H9 (cell line): ENCODE measurements at regions not wholly inside any gene's neighbourhood (a gene's known extent, or its start where the extent isn't known, plus 50 kb on each side); places are given as distances from the start of the nearest gene placed in this dataset.

Source experiments
- DNase-seq: peaks from one replicate; pipeline ENCODE4 v3.0.0-alpha.2; 2017
- H2AFZ ChIP-seq: one replicate; pipeline ENCODE4 v1.6.1; 2013; ENCODE audit warnings: mild to moderate bottlenecking, low read length, control low read depth, moderate library complexity
- H2AK5ac ChIP-seq: 2 replicates; pipeline ENCODE4 v1.6.1; 2013; ENCODE audit warnings: low read length, control low read depth, mixed read lengths; ENCODE audit not compliant: insufficient read length
- H2BK120ac ChIP-seq: one replicate; pipeline ENCODE4 v1.6.1; 2013; ENCODE audit warnings: low read depth, mild to moderate bottlenecking, low read length, control low read depth, inconsistent platforms; ENCODE audit not compliant: poor library complexity, severe bottlenecking
- H2BK12ac ChIP-seq: 2 replicates; pipeline ENCODE4 v1.6.1; 2013; ENCODE audit warnings: low read length, control low read depth, mixed read lengths, low read depth; ENCODE audit not compliant: insufficient read length
- H2BK15ac ChIP-seq: 2 replicates; pipeline ENCODE4 v1.6.1; 2013; ENCODE audit warnings: low read depth, low read length, control low read depth
- H2BK20ac ChIP-seq: one replicate; pipeline ENCODE4 v1.6.1; 2013; ENCODE audit warnings: low read depth, mild to moderate bottlenecking, low read length, control low read depth, inconsistent platforms; ENCODE audit not compliant: poor library complexity, severe bottlenecking
- H2BK5ac ChIP-seq: 2 replicates; pipeline ENCODE4 v1.6.1; 2013; ENCODE audit warnings: low read length, control low read depth, mixed read lengths; ENCODE audit not compliant: insufficient read length
- H3K14ac ChIP-seq: 2 replicates; pipeline ENCODE4 v1.6.1; 2013; ENCODE audit warnings: low read length, control low read depth; ENCODE audit not compliant: insufficient read depth
- H3K18ac ChIP-seq: 2 replicates; pipeline ENCODE4 v1.6.1; 2013; ENCODE audit warnings: low read depth, mild to moderate bottlenecking, mixed read lengths, low read length, control low read depth; ENCODE audit not compliant: insufficient read length
- H3K23ac ChIP-seq: 2 replicates; pipeline ENCODE4 v1.6.1; 2013; ENCODE audit warnings: low read length, control low read depth, mixed read lengths, low read depth; ENCODE audit not compliant: insufficient read length
- H3K23me2 ChIP-seq: 2 replicates; pipeline ENCODE4 v1.6.1; 2013; ENCODE audit warnings: low read depth, mild to moderate bottlenecking, mixed read lengths, low read length, control low read depth; ENCODE audit not compliant: insufficient read length, poor library complexity, severe bottlenecking
- H3K27ac ChIP-seq: 2 replicates; pipeline ENCODE4 v1.5.1; 2013; ENCODE audit warnings: low read length, control low read depth, mixed read lengths, low read depth; ENCODE audit not compliant: insufficient read length
- H3K27me3 ChIP-seq: 2 replicates; pipeline ENCODE4 v1.6.1; 2013; ENCODE audit warnings: low read length, control low read depth, inconsistent platforms; ENCODE audit not compliant: insufficient read depth
- H3K4ac ChIP-seq: 2 replicates; pipeline ENCODE4 v1.6.1; 2013; ENCODE audit warnings: low read depth, mild to moderate bottlenecking, control low read depth, inconsistent platforms, low read length, moderate library complexity
- H3K4me1 ChIP-seq: 2 replicates; pipeline ENCODE4 v1.6.1; 2013; ENCODE audit warnings: low read length, control low read depth, inconsistent platforms; ENCODE audit not compliant: insufficient read depth
- H3K4me2 ChIP-seq: 2 replicates; pipeline ENCODE4 v1.6.1; 2013; ENCODE audit warnings: low read length, control low read depth, mixed read lengths; ENCODE audit not compliant: insufficient read length, insufficient read depth
- H3K56ac ChIP-seq: 2 replicates; pipeline ENCODE4 v1.6.1; 2013; ENCODE audit warnings: low read depth, mild to moderate bottlenecking, mixed read lengths, low read length, control low read depth; ENCODE audit not compliant: insufficient read length
- H3K79me1 ChIP-seq: 2 replicates; pipeline ENCODE4 v1.6.1; 2013; ENCODE audit warnings: low read depth, mild to moderate bottlenecking, moderate library complexity, low read length, control low read depth, inconsistent platforms; ENCODE audit not compliant: insufficient read depth, poor library complexity, severe bottlenecking
- H3K79me2 ChIP-seq: 2 replicates; pipeline ENCODE4 v1.6.1; 2013; ENCODE audit warnings: low read length, control low read depth, inconsistent platforms; ENCODE audit not compliant: insufficient read depth
- H3K9ac ChIP-seq: 2 replicates; pipeline ENCODE4 v1.6.1; 2013; ENCODE audit warnings: low read length, control low read depth, mixed read lengths; ENCODE audit not compliant: insufficient read length; ENCODE audit errors: extremely low read depth
- H3K9me3 ChIP-seq: one replicate; pipeline ENCODE4 v1.6.1; 2013; ENCODE audit warnings: low read depth, low read length, inconsistent platforms; ENCODE audit not compliant: control insufficient read depth
- H3T11ph ChIP-seq: one replicate; pipeline ENCODE4 v1.6.1; 2013; ENCODE audit warnings: mild to moderate bottlenecking, low read length, control low read depth, inconsistent platforms
- H4K20me1 ChIP-seq: one replicate; pipeline ENCODE4 v1.6.1; 2013; ENCODE audit not compliant: control insufficient read depth, insufficient read length, insufficient read depth
- H4K5ac ChIP-seq: 2 replicates; pipeline ENCODE4 v1.6.1; 2013; ENCODE audit warnings: low read depth, mild to moderate bottlenecking, mixed read lengths, low read length, control low read depth; ENCODE audit not compliant: insufficient read length
- H4K8ac ChIP-seq: replicated peaks from 2 replicates; pipeline ENCODE4 v1.6.1; 2013; ENCODE audit warnings: low read length, control low read depth, mixed read lengths, low read depth; ENCODE audit not compliant: insufficient read length
- H4K91ac ChIP-seq: 2 replicates; pipeline ENCODE4 v1.6.1; 2013; ENCODE audit warnings: low read depth, mild to moderate bottlenecking, moderate library complexity, mixed read lengths, low read length, control low read depth; ENCODE audit not compliant: insufficient read length
- H3K27ac Mint-ChIP-seq, 3 experiments: 2 replicates in 2 of 3; 3 replicates in 1 of 3; pipeline ENCODE4 v1.8.0; 2020 to 2021; ENCODE audit warnings: mixed read lengths in 3 of 3, mild to moderate bottlenecking in 1 of 3, moderate library complexity in 1 of 3
- H3K27me3 Mint-ChIP-seq: 2 replicates; pipeline ENCODE4 v1.8.0; 2021; ENCODE audit warnings: low read depth, mild to moderate bottlenecking, moderate library complexity, mixed read lengths
- H3K36me3 Mint-ChIP-seq, 3 experiments: 2 replicates in 2 of 3; 3 replicates in 1 of 3; pipeline ENCODE4 v1.8.0; 2020 to 2021; ENCODE audit warnings: low read depth in 3 of 3, mixed read lengths in 3 of 3; ENCODE audit not compliant: insufficient read depth in 1 of 3
- H3K4me1 Mint-ChIP-seq, 2 experiments: 2 replicates each; pipeline ENCODE4 v1.8.0; 2020; ENCODE audit warnings: mixed read lengths in 2 of 2
- H3K4me3 Mint-ChIP-seq, 2 experiments: 2 replicates in 1 of 2; 3 replicates in 1 of 2; pipeline ENCODE4 v1.8.0; 2020 to 2021; ENCODE audit warnings: mild to moderate bottlenecking in 2 of 2, mixed read lengths in 2 of 2, moderate library complexity in 1 of 2
- H3K9me3 Mint-ChIP-seq, 2 experiments: 2 replicates in 1 of 2; 3 replicates in 1 of 2; pipeline ENCODE4 v1.8.0; 2020; ENCODE audit warnings: mild to moderate bottlenecking in 2 of 2, mixed read lengths in 2 of 2, moderate library complexity in 1 of 2
- CTCF ChIP-seq: fragments of 200-600 bp; sonication (generic); conservative IDR thresholded peaks from 3 replicates; pipeline ENCODE4 v1.8.0; 2021; ENCODE audit warnings: antibody characterized with exemption, mild to moderate bottlenecking
- WGBS: extraction: QIAGEN DNeasy Blood & Tissue Kit; methylation state at CpG from one replicate; pipeline ENCODE4 v1.1.7; 2013; ENCODE audit warnings: missing lambda C conversion rate, low lambda C conversion rate, mixed read lengths; ENCODE audit not compliant: insufficient read length; ENCODE audit errors: extremely low coverage; 5-methylcytosine and 5-hydroxymethylcytosine counted together

- H3K9ac ChIP-seq: no peak overlapping the region
- H3K14ac ChIP-seq: no peak overlapping the region
- H3K79me2 ChIP-seq: no peaks in the 10 kb centered on the region
- H3K4me1 Mint-ChIP-seq: no peaks in the 10 kb centered on the region
- peaks cover 3% of the 10 kb centered on the region for H3K27me3 Mint-ChIP-seq
- H3T11ph ChIP-seq: no peak overlapping the region
- no peak overlapping the region for H3K18ac ChIP-seq
- no CpG with 5 or more reads among the region's 1 CpG for WGBS
- H3K23ac ChIP-seq: no peak overlapping the region
- H3K9me3 ChIP-seq: no peaks in the 10 kb centered on the region
- H2BK120ac ChIP-seq: no peak overlapping the region
- H3K27ac Mint-ChIP-seq: no peak overlapping the region
- no peak overlapping the region for H3K27ac ChIP-seq
- H4K8ac ChIP-seq: no peak overlapping the region
- no peak overlapping the region for H2BK20ac ChIP-seq
- no peak overlapping the region for H3K4me2 ChIP-seq
- H2BK5ac ChIP-seq: no peak overlapping the region
- H3K9me3 Mint-ChIP-seq: no peaks in the 10 kb centered on the region; a peak in 1 of 5 replicates
- H4K91ac ChIP-seq: no peak overlapping the region
- no peaks in the 10 kb centered on the region for H3K79me1 ChIP-seq
- H2AFZ ChIP-seq: no peak overlapping the region
- no peak overlapping the region for H3K56ac ChIP-seq
- H2BK12ac ChIP-seq: no peak overlapping the region
- H3K4me1 ChIP-seq: no peaks in the 10 kb centered on the region
- no peaks in the 10 kb centered on the region for H3K36me3 Mint-ChIP-seq
- H2BK15ac ChIP-seq: no peak overlapping the region
- no peak for DNase-seq
- H4K20me1 ChIP-seq: no peaks in the 10 kb centered on the region
- no peak overlapping the region for H2AK5ac ChIP-seq
- TF ChIP-seq CTCF: no peak
- no peak overlapping the region for H3K4ac ChIP-seq
- no peaks in the 10 kb centered on the region for H3K27me3 ChIP-seq
- no peak overlapping the region for H3K4me3 Mint-ChIP-seq
- H4K5ac ChIP-seq: no peak overlapping the region
- no peaks in the 10 kb centered on the region for H3K23me2 ChIP-seq
These were observed 61.8 kb upstream of the GORAB start for GRCh38 chr1:170470121-170470520.
